SIG-M5 treated with dmso at 0.1 percent for 504 hours (cell line): ENCODE measurements at regions not wholly inside any gene's neighbourhood (a gene's known extent, or its start where the extent isn't known, plus 50 kb on each side); places are given as distances from the start of the nearest gene placed in this dataset.

ENCODE experiments used
- DNase-seq: peaks from one replicate; lab custom pipeline; 2025; ENCODE audit not compliant: unreplicated experiment; lab: John Stamatoyannopoulos, UW

- DNase-seq, result no peak
Observed at GRCh38 chr9:14031810-14032209, 282.1 kb downstream of the NFIB start.

- no peak for DNase-seq
Observed at GRCh38 chr9:14031060-14031414, 282.9 kb downstream of the NFIB start.

- DNase-seq, result no peak
Observed at GRCh38 chr9:14030375-14031059, 283.4 kb downstream of the NFIB start.

GRCh38 chr9:14029806-14030374 lies 284.1 kb downstream of the NFIB start:
- no peak for DNase-seq

GRCh38 chr9:14027116-14027800 lies 286.7 kb downstream of the NFIB start:
- DNase-seq, result no peak

- DNase-seq, result no peak
Observed at GRCh38 chr9:14025741-14026140, 288.2 kb downstream of the NFIB start.

- no peak for DNase-seq
Observed at GRCh38 chr9:14023285-14023684, 290.7 kb downstream of the NFIB start.

GRCh38 chr9:14021871-14022525 lies 291.9 kb downstream of the NFIB start:
- no peak for DNase-seq

- no peak for DNase-seq
Observed at GRCh38 chr9:14018081-14018480, 295.9 kb downstream of the NFIB start.

- DNase-seq, result no peak
Observed at GRCh38 chr9:14014744-14015143, 299.2 kb downstream of the NFIB start.

GRCh38 chr9:14014218-14014617 lies 299.7 kb downstream of the NFIB start:
- no peak for DNase-seq

GRCh38 chr9:14011799-14012560 lies 302.0 kb downstream of the NFIB start:
- DNase-seq, result no peak

- DNase-seq, result no peak
Observed at GRCh38 chr9:14007190-14007769, 306.7 kb downstream of the NFIB start.

- no peak for DNase-seq
Observed at GRCh38 chr9:14006386-14007187, 307.4 kb downstream of the NFIB start.

- DNase-seq, result no peak
Observed at GRCh38 chr9:14004110-14004509, 309.8 kb downstream of the NFIB start.

GRCh38 chr9:13994240-13994639 lies 319.7 kb downstream of the NFIB start:
- DNase-seq, result no peak

- no peak for DNase-seq
Observed at GRCh38 chr9:13993632-13994185, 320.2 kb downstream of the NFIB start.

GRCh38 chr9:13992138-13993088 lies 321.5 kb downstream of the NFIB start:
- DNase-seq, result no peak

GRCh38 chr9:13991395-13991794 lies 322.5 kb downstream of the NFIB start:
- no peak for DNase-seq
